ENCODE measurements at regions not wholly inside any gene's neighbourhood (a gene's known extent, or its start where the extent isn't known, plus 50 kb on each side); places are given as distances from the start of the nearest gene placed in this dataset.

- TF ChIP-seq REST (IDR thresholded peaks at IDR 0.05; ENCODE audit: insufficient read depth in 1 of 2, low read depth in 2 of 2, low read length in 2 of 2): no peak
- TF ChIP-seq FOXP2 (optimal IDR thresholded peaks at IDR 0.05; ENCODE audit: borderline replicate concordance, extremely low read depth, extremely low read length, insufficient read depth): no peak
- no peak for TF ChIP-seq TAF1 (IDR thresholded peaks at IDR 0.05; ENCODE audit: borderline replicate concordance, insufficient read depth, low read length)
- TF ChIP-seq POLR2AphosphoS5 (IDR thresholded peaks at IDR 0.05; ENCODE audit: low read depth, low read length): no peak
- no peak for TF ChIP-seq SIN3A (IDR thresholded peaks at IDR 0.05; ENCODE audit: borderline replicate concordance, insufficient read depth, low read length)
Observed at GRCh38 chr16:7055443-7055842, 277.2 kb upstream of the RBFOX1 start.

- TF ChIP-seq SIN3A (IDR thresholded peaks at IDR 0.05; ENCODE audit: borderline replicate concordance, insufficient read depth, low read length): no peak
- no peak for TF ChIP-seq FOXP2 (optimal IDR thresholded peaks at IDR 0.05; ENCODE audit: borderline replicate concordance, extremely low read depth, extremely low read length, insufficient read depth)
- no peak for TF ChIP-seq TAF1 (IDR thresholded peaks at IDR 0.05; ENCODE audit: borderline replicate concordance, insufficient read depth, low read length)
- TF ChIP-seq REST (IDR thresholded peaks at IDR 0.05; ENCODE audit: insufficient read depth in 1 of 2, low read depth in 2 of 2, low read length in 2 of 2): no peak
- TF ChIP-seq POLR2AphosphoS5 (IDR thresholded peaks at IDR 0.05; ENCODE audit: low read depth, low read length): no peak
Observed at GRCh38 chr16:7051591-7052349, 280.9 kb upstream of the RBFOX1 start.

GRCh38 chr16:7044331-7044730 lies 288.3 kb upstream of the RBFOX1 start:
- TF ChIP-seq TAF1 (IDR thresholded peaks at IDR 0.05; ENCODE audit: borderline replicate concordance, insufficient read depth, low read length) (no peak), REST (IDR thresholded peaks at IDR 0.05; ENCODE audit: insufficient read depth in 1 of 2, low read depth in 2 of 2, low read length in 2 of 2) (no peak), POLR2AphosphoS5 (IDR thresholded peaks at IDR 0.05; ENCODE audit: low read depth, low read length) (no peak), SIN3A (IDR thresholded peaks at IDR 0.05; ENCODE audit: borderline replicate concordance, insufficient read depth, low read length) (no peak), FOXP2 (optimal IDR thresholded peaks at IDR 0.05; ENCODE audit: borderline replicate concordance, extremely low read depth, extremely low read length, insufficient read depth) (no peak)

- TF ChIP-seq TAF1 (IDR thresholded peaks at IDR 0.05; ENCODE audit: borderline replicate concordance, insufficient read depth, low read length) (no peak), REST (IDR thresholded peaks at IDR 0.05; ENCODE audit: insufficient read depth in 1 of 2, low read depth in 2 of 2, low read length in 2 of 2) (no peak), SIN3A (IDR thresholded peaks at IDR 0.05; ENCODE audit: borderline replicate concordance, insufficient read depth, low read length) (no peak), FOXP2 (optimal IDR thresholded peaks at IDR 0.05; ENCODE audit: borderline replicate concordance, extremely low read depth, extremely low read length, insufficient read depth) (no peak), POLR2AphosphoS5 (IDR thresholded peaks at IDR 0.05; ENCODE audit: low read depth, low read length) (no peak)
Observed at GRCh38 chr16:7038475-7038874, 294.2 kb upstream of the RBFOX1 start.
